ENCODE measurements at regions not wholly inside any gene's neighbourhood (a gene's known extent, or its start where the extent isn't known, plus 50 kb on each side); places are given as distances from the start of the nearest gene placed in this dataset.
"Not testable (repeated sequence)": the region's sequence is repeated elsewhere in the genome, so short reads cannot be mapped to it uniquely, and the experiment has no call there.

DNA sequence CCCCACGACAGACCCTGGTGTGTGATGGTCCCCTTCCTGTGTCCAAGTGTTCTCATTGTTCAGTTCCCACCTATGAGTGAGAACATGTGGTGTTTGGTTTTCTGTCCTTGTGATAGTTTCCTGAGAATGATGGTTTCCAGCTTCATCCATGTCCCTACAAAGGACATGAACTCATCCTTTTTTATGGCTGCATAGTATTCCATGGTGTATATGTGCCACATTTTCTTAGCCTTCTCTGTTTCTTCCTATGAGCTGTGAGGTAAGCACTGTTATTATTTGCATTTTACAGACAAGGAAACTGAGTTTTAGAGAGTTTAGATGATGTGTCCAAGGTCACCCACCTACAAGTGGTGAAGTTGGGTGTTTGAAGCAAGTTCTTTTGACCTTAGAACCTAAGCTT, 51.1 kb upstream of the BNC1 start:
- DNase-seq (ENCODE audit: low read depth in 1 of 2, low spot score in 1 of 2); in situ Hi-C loops (cut with HindIII; ENCODE audit: low pct_unique_long_range_greater_than_20kb, low sequenced_read_pairs): not testable (repeated sequence)

DNA sequence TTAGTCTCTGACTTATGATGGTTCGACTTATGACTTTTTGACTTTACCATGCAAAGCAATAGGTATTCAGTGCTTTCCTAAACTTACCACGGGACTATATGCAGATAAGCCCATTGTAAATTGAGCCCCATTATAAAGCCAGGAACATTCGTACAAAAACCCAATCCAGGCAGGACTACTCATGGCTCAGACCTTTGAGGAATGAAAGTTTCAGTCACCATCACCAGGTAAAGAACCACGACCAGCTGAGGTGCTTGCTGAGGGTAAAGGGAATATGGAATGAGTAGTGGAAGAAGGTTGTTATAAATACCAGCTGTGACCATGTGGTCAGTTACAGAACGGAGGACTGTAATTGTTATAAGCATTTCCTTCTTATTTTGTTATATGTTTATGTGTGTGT, 54.9 kb upstream of the BNC1 start:
- in situ Hi-C loops (cut with HindIII; ENCODE audit: low pct_unique_long_range_greater_than_20kb, low sequenced_read_pairs): no loop called here
- no peak for TF ChIP-seq JUND (IDR thresholded peaks at IDR 0.05; ENCODE audit: low read depth)

DNA sequence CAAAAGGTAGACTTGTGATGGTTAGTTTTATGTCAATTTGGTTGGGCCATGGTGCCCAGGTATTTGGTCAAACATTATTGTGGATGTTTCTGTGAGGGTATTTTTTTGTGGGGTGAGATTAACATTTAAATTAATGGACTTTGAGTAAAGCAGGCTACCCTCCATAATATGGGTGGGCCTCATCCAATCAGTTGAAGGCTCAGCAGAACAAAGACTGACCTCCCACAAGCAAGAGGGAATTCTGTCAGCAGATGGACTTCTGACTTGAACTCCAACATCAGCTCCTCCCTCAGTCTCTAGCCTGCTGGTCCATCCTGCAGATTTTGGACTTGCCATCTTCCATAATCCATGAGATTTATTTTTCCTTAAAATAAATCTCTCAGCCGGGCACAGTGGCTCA, 55.6 kb upstream of the BNC1 start:
- no peak for TF ChIP-seq JUND (IDR thresholded peaks at IDR 0.05; ENCODE audit: low read depth)
- in situ Hi-C loops (cut with HindIII; ENCODE audit: low pct_unique_long_range_greater_than_20kb, low sequenced_read_pairs): no loop called here
- DNase-seq (ENCODE audit: low read depth in 1 of 2, low spot score in 1 of 2): no peak

More for the DNA sequence above, 54.9 kb upstream of the BNC1 start:
- no peak for DNase-seq (ENCODE audit: low read depth in 1 of 2, low spot score in 1 of 2)

DNA sequence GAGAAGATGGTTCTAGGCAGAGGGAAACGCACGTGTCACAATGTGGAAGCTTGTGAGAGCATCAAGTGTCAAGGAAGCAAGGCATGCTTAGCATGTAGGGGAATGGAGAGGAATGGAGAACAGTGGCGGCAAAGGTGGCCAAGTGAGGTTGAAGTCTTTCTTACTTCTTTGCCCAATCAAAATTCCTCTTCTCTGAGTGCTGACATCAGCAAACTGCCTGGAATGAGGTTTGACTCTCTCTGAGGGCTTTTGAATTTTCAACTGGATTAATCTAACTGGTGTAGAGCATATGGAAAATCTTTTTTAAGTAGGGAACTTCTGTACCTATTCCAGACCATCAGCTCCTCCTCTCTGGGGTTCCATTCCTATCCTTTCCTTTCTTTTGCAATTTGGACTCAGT, 61.9 kb upstream of the BNC1 start:
- no peak for DNase-seq (ENCODE audit: low read depth in 1 of 2, low spot score in 1 of 2)
- TF ChIP-seq JUND (IDR thresholded peaks at IDR 0.05; ENCODE audit: low read depth): no peak
- in situ Hi-C loops (cut with HindIII; ENCODE audit: low pct_unique_long_range_greater_than_20kb, low sequenced_read_pairs): no loop called here

DNA sequence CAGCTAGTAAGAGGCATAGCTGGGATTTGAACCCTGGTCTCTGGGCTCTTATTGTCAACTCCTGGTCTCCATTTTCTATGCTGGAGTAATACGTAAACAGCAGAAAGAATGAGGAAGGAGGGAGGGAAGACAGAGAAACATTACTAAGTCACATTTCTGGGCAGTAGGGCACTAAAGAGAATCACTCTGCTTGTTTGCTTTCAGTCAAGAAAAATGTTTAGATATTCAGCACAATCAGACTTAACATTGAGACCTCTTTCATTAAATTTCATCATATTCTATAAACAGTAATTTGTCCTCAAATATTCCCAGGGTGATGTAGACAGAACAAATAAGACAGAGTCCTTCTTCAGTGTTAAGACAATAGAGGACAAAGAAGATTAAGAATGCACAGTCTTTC, 67.7 kb upstream of the BNC1 start:
- no peak for DNase-seq (ENCODE audit: low read depth in 1 of 2, low spot score in 1 of 2)
- TF ChIP-seq JUND (IDR thresholded peaks at IDR 0.05; ENCODE audit: low read depth): no peak
- in situ Hi-C loops (cut with HindIII; ENCODE audit: low pct_unique_long_range_greater_than_20kb, low sequenced_read_pairs): no loop called here

DNA sequence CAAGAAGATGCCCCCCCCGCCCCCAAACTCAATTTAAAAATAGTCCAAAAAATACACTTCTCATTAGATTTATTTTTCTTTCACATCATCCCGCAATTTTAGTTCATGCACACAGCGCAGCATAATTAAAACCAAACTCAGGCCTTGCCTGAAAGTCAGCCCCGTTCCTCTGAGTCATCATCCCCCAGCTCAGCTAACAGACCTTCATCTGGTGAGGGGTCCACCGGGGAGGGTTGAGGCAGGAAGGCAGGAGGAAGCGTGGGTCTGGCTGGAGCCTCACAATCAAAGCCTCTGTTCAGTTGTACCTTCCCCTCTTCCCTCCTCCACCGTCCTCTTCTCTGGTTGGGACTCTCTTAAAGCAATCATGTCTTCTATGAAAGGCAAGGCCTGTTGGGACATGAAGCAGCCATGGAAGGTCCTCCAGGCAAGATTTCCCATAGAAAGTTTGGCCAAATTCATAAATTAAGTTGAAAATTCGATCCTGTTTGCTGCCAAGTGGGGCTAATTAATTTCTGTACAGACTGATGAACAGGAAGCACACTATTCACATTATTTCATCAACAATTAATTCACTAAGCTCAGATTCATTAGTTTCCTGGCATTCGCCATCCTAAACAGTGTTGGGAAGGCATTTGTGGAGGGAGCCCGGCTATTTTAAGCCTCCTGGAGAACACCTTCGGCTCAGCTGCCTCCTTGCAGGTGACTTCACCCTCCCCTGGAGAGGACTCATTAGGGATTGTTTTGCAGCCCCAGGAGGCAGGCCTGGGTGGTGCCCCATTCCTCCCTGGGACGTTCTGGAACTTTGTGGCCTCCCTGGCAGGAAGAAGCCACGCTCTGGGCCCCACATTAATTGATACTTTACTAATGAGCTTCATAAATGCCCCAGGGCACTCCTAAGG, 72.3 kb upstream of the BNC1 start:
- in situ Hi-C loops (cut with HindIII; ENCODE audit: low pct_unique_long_range_greater_than_20kb, low sequenced_read_pairs): no loop called here
- TF ChIP-seq JUND (IDR thresholded peaks at IDR 0.05; ENCODE audit: low read depth): no peak
- no peak for DNase-seq (ENCODE audit: low read depth in 1 of 2, low spot score in 1 of 2)

DNA sequence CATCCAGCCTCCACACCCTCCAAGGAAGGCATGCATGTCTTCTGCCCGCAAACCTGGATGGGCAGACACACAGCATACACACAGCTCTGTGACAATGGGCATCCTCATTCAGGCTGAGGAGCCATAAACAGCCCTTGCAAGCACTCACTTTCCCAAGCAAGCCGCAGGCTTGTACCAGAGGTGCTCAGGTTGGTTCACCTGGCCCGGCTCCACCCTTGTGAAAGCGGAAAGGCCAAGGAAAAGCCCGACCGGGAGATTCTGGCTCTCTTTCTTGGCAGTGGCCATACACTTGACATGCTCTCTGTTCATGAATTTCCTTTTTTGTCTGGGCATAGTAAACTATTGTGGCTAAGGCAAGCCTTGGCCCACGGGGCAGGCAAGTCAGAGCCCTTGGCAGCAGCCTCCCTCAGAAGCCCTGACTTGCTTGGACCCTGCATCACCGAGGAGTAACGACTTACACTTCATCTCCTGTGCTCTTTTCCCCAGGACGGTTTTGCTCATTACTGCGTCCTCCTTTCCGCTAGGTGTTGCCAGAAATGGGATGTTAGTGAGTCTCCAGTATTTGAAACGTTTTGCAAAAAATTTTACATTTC, 74.6 kb upstream of the BNC1 start:
- no peak for DNase-seq (ENCODE audit: low read depth in 1 of 2, low spot score in 1 of 2)
- in situ Hi-C loops (cut with HindIII; ENCODE audit: low pct_unique_long_range_greater_than_20kb, low sequenced_read_pairs): no loop called here

DNA sequence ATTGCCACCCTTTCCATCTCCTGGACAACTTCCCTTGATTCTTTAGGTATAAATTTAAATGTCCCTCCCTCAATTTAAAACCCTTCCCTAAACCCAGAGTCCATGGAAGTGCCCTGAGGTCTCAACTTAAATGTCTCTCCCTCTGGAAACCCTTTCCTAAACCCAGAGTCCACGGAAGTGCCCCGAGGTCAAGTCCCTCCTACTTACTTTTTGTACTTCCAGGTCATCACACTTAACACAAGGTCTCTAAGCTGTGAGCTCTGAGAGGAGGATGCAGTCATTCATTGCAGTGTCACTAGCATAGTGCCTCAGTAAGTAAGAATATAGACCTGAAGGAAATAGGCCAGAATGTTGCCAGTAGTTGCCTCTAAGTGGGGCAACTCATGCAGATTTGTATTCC, 78.2 kb upstream of the BNC1 start:
- no peak for TF ChIP-seq JUND (IDR thresholded peaks at IDR 0.05; ENCODE audit: low read depth)
- in situ Hi-C loops (cut with HindIII; ENCODE audit: low pct_unique_long_range_greater_than_20kb, low sequenced_read_pairs): no loop called here
- DNase-seq (ENCODE audit: low read depth in 1 of 2, low spot score in 1 of 2): no peak

More for the DNA sequence above, 74.6 kb upstream of the BNC1 start:
- TF ChIP-seq JUND (IDR thresholded peaks at IDR 0.05; ENCODE audit: low read depth): no peak

DNA sequence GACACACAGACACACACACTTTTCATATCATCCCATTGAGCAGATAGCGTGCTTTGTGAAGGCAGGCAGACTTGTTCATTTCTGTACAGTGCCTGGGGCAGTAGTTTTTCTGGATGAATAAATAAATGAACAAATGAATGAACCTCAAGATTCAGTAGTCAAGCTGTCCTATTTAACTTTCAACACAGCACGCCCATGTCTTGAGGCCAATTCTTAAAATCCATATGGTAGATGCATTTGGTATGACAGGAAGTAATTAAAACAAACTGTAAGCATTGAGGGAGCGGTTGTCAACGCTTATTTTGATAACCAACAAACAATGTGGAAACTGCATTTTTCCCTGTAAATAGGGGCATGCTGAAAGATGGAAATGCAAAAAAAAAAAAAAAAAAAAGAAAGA, 80.0 kb upstream of the BNC1 start:
- in situ Hi-C loops (cut with HindIII; ENCODE audit: low pct_unique_long_range_greater_than_20kb, low sequenced_read_pairs): no loop called here
- no peak for DNase-seq (ENCODE audit: low read depth in 1 of 2, low spot score in 1 of 2)
- TF ChIP-seq JUND (IDR thresholded peaks at IDR 0.05; ENCODE audit: low read depth): no peak

DNA sequence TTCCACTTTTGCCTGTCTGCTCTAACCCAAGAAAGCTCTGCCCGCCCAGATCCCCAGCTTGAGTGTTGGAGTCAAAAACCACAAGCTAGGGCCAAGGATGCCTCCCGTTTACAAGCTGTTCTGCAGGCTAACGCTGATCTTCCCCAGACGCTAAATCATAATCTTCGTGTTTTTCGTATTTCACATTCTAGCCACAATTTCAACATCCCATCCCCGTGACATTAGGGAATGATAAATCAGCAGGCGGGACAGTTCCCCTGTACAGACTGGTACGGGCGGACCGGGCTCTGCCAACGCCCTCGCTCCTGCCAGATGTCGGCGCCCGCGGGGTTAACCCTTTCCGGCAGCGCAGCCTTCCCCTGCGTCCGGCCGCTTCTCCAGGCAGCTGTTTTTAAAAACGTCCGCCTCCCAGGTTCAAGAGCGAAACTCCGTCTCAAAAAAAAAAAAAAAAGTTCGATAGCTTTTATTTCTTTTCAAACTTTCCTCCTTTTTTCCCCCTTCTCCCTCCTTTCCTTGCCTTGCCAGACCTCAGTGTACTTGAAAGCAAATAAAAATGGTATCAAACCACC, 81.0 kb upstream of the BNC1 start:
- TF ChIP-seq JUND (IDR thresholded peaks at IDR 0.05; ENCODE audit: low read depth): no peak
- in situ Hi-C loops (cut with HindIII; ENCODE audit: low pct_unique_long_range_greater_than_20kb, low sequenced_read_pairs): no loop called here
- no peak for DNase-seq (ENCODE audit: low read depth in 1 of 2, low spot score in 1 of 2)

DNA sequence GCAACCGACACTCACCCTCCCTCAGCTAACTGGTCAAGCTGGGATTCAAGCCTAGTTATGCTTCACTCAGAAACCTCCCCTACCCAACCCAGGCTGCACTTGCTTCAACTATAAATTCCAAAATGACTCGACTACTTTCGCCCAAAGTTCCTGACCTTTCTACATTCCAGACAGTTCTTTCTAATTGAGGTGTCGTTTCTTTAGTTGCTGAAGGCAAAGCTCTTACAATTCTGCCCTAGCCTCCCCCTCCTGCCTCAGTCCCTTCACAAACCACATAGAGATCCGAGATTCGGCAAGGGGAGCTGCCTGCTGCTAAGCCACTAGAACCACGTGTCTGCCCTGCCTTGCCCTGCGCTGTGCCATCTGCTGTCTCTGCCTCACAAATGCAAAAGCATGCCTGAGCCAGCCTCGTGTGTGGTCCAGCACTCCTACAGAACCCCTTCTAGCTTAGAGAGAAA, 74.7 kb upstream of the SH3GL3 start:
- in situ Hi-C loops (cut with HindIII; ENCODE audit: low pct_unique_long_range_greater_than_20kb, low sequenced_read_pairs): no loop called here
- no peak for TF ChIP-seq JUND (IDR thresholded peaks at IDR 0.05; ENCODE audit: low read depth)
- DNase-seq (ENCODE audit: low read depth in 1 of 2, low spot score in 1 of 2): peak in 1 of 2 experiments; percentile 22

DNA sequence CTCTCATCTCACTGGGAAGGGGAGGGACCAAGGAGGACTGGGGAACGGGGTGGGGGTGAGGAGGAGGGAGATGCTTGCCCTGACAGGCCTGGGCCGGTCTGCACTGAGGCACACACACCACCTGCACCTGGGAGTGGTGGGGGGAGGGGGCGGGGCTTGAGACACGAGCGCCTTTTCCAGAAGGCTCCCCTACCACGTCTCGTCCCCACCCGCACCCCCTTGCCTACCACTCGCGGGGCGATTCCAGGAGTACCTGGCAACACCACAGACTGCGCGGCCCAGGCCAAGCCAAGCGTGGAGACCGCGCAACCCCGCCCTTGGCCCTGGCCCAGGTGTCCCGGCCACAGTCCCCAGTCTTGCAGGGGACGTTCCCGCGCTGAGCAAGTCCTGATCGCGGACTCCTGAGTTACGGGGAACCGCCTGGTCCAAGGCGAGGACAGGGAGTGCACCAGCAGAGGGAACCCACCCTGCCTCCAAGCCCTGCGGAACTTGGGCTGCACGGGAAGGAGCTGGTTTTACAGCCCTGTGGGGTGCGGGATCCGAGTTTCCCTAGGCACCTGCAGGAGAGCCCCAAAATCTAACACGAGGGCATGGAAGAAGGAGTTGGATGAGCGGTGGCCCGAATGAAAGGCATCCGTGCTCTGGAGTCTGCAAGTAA, 68.1 kb upstream of the SH3GL3 start:
- no peak for TF ChIP-seq JUND (IDR thresholded peaks at IDR 0.05; ENCODE audit: low read depth)
- DNase-seq (ENCODE audit: low read depth in 1 of 2, low spot score in 1 of 2): no peak
- in situ Hi-C loops (cut with HindIII; ENCODE audit: low pct_unique_long_range_greater_than_20kb, low sequenced_read_pairs): no loop called here

DNA sequence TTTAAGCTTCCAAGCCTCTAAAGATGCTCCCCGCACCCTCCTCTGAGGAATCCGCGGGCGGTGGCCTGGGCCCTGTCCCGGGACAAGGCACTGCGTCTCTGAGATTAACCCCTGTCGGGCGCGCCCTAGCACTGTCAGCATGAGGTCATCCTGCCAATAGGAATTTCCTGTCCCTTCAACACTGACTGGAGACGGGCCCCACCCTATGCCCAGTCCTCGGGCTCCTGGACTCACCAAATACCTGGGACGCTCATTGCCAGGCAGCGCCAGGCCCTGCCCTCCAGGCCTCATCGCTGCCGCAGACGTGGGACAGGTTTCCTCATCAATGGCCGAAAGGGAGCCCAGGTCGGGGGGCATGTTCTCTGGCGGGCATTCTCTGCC, 67.6 kb upstream of the SH3GL3 start:
- in situ Hi-C loops (cut with HindIII; ENCODE audit: low pct_unique_long_range_greater_than_20kb, low sequenced_read_pairs): no loop called here
- no peak for DNase-seq (ENCODE audit: low read depth in 1 of 2, low spot score in 1 of 2)
- TF ChIP-seq JUND (IDR thresholded peaks at IDR 0.05; ENCODE audit: low read depth): no peak

Data from T47D (cell line).